ENCODE measurements at regions not wholly inside any gene's neighbourhood (a gene's known extent, or its start where the extent isn't known, plus 50 kb on each side); places are given as distances from the start of the nearest gene placed in this dataset.

GRCh38 chr2:142280831-142281230 lies 150.0 kb upstream of the LRP1B start:
- TF ChIP-seq CTCF (IDR thresholded peaks at IDR 0.05): no peak
- no peaks in the 10 kb centered on the region for H3K36me3 ChIP-seq (ENCODE audit: low read depth)
- ATAC-seq (no peak), DNase-seq (no peak)
- intact Hi-C loops (cut with DNase I, micrococcal nuclease): no loop called here
- H3K4me3 ChIP-seq: no peak overlapping the region
- H3K9me3 ChIP-seq: no peaks in the 10 kb centered on the region
- H3K4me1 ChIP-seq (ENCODE audit: low read depth): no peaks in the 10 kb centered on the region

- Histone ChIP-seq H3K36me3 (ENCODE audit: low read depth) (no peaks in the 10 kb centered on the region), H3K9me3 (no peaks in the 10 kb centered on the region), H3K4me3 (no peak overlapping the region), H3K4me1 (ENCODE audit: low read depth) (no peaks in the 10 kb centered on the region)
- intact Hi-C loops (cut with DNase I, micrococcal nuclease): no loop called here
- no peak for TF ChIP-seq CTCF (IDR thresholded peaks at IDR 0.05)
- DNase-seq (no peak), ATAC-seq (no peak)
These were observed 140.2 kb upstream of the LRP1B start for GRCh38 chr2:142270990-142271389.

GRCh38 chr2:142270291-142270690 lies 139.5 kb upstream of the LRP1B start:
- intact Hi-C loops (cut with DNase I, micrococcal nuclease): no loop called here
- no peaks in the 10 kb centered on the region for H3K9me3 ChIP-seq
- no peaks in the 10 kb centered on the region for H3K4me1 ChIP-seq (ENCODE audit: low read depth)
- DNase-seq (no peak), ATAC-seq (no peak)
- no peak overlapping the region for H3K4me3 ChIP-seq
- no peak for TF ChIP-seq CTCF (IDR thresholded peaks at IDR 0.05)
- H3K36me3 ChIP-seq (ENCODE audit: low read depth): no peaks in the 10 kb centered on the region

GRCh38 chr2:142259356-142259755 lies 128.5 kb upstream of the LRP1B start:
- no peak overlapping the region for H3K4me3 ChIP-seq
- no peak for DNase-seq
- no peak for ATAC-seq
- intact Hi-C loops (cut with DNase I, micrococcal nuclease): no loop called here
- no peak for TF ChIP-seq CTCF (IDR thresholded peaks at IDR 0.05)
- H3K9me3 ChIP-seq: no peaks in the 10 kb centered on the region
- no peaks in the 10 kb centered on the region for H3K4me1 ChIP-seq (ENCODE audit: low read depth)
- no peaks in the 10 kb centered on the region for H3K36me3 ChIP-seq (ENCODE audit: low read depth)

- no peaks in the 10 kb centered on the region for H3K36me3 ChIP-seq (ENCODE audit: low read depth)
- no peak for TF ChIP-seq CTCF (IDR thresholded peaks at IDR 0.05)
- intact Hi-C loops (cut with DNase I, micrococcal nuclease): no loop called here
- no peaks in the 10 kb centered on the region for H3K4me1 ChIP-seq (ENCODE audit: low read depth)
- DNase-seq: no peak
- no peak overlapping the region for H3K4me3 ChIP-seq
- no peak for ATAC-seq
- no peaks in the 10 kb centered on the region for H3K9me3 ChIP-seq
These were observed 123.2 kb upstream of the LRP1B start for GRCh38 chr2:142254031-142254430.

GRCh38 chr2:142241016-142241415 lies 110.2 kb upstream of the LRP1B start:
- no peak for DNase-seq
- no peak overlapping the region for H3K4me3 ChIP-seq
- H3K4me1 ChIP-seq (ENCODE audit: low read depth): no peaks in the 10 kb centered on the region
- H3K9me3 ChIP-seq: no peaks in the 10 kb centered on the region
- no peak for ATAC-seq
- no peaks in the 10 kb centered on the region for H3K36me3 ChIP-seq (ENCODE audit: low read depth)
- no peak for TF ChIP-seq CTCF (IDR thresholded peaks at IDR 0.05)
- intact Hi-C loops (cut with DNase I, micrococcal nuclease): no loop called here
